NB4 (cell line): ENCODE measurements at regions not wholly inside any gene's neighbourhood (a gene's known extent, or its start where the extent isn't known, plus 50 kb on each side); places are given as distances from the start of the nearest gene placed in this dataset.

ENCODE experiments used
- CTCF ChIP-seq: IDR thresholded peaks from one replicate; pipeline ENCODE4 v1.5.1; 2012; ENCODE audit warnings: low read depth, low read length
- POLR2A ChIP-seq: IDR thresholded peaks from 2 replicates; pipeline ENCODE4 v1.6.1; 2011; ENCODE audit warnings: mild to moderate bottlenecking; ENCODE audit not compliant: insufficient read length; ENCODE audit errors: extremely low read depth

- TF ChIP-seq CTCF (no peak), POLR2A (no peak)
These were observed 74.7 kb downstream of the BTBD3 start for GRCh38 chr20:11992426-11992825.
